Neural progenitor cell (in vitro differentiated cells): ENCODE measurements at regions not wholly inside any gene's neighbourhood (a gene's known extent, or its start where the extent isn't known, plus 50 kb on each side); places are given as distances from the start of the nearest gene placed in this dataset.
"Not testable (repeated sequence)": the region's sequence is repeated elsewhere in the genome, so short reads cannot be mapped to it uniquely, and the experiment has no call there.

Experiments
- DNase-seq: peaks from one replicate; pipeline ENCODE4 v3.0.0-alpha.2; 2016; ENCODE audit warnings: low spot score
- H2AFZ ChIP-seq: fragments of 200-600 bp; sonication (generic); replicated peaks from 2 replicates; pipeline ENCODE4 v1.6.1; 2016; ENCODE audit warnings: antibody characterized with exemption
- H3F3A ChIP-seq: fragments of 200-600 bp; sonication (generic); 2 replicates; pipeline ENCODE4 v1.6.1; 2016; ENCODE audit warnings: antibody characterized with exemption, low read depth
- H3K27ac ChIP-seq: fragments of 200-600 bp; sonication (generic); 2 replicates; pipeline ENCODE4 v1.5.1; 2016; ENCODE audit warnings: mild to moderate bottlenecking
- H3K27me3 ChIP-seq: fragments of 200-600 bp; sonication (generic); 2 replicates; pipeline ENCODE4 v1.6.1; 2016; ENCODE audit warnings: mild to moderate bottlenecking, moderate library complexity
- H3K36me3 ChIP-seq: fragments of 200-600 bp; sonication (generic); 2 replicates; pipeline ENCODE4 v1.5.1; 2016
- H3K4me1 ChIP-seq: fragments of 200-600 bp; sonication (generic); 2 replicates; pipeline ENCODE4 v1.6.1; 2016; ENCODE audit warnings: mixed run types
- H3K4me2 ChIP-seq: fragments of 200-600 bp; sonication (generic); 2 replicates; pipeline ENCODE4 v1.6.1; 2016
- H3K4me3 ChIP-seq: fragments of 200-600 bp; sonication (generic); 2 replicates; pipeline ENCODE4 v1.5.1; 2016
- H3K79me2 ChIP-seq: fragments of 200-600 bp; sonication (generic); 2 replicates; pipeline ENCODE4 v1.6.1; 2016; ENCODE audit warnings: low read depth
- H3K9ac ChIP-seq: fragments of 200-600 bp; sonication (generic); 2 replicates; pipeline ENCODE4 v1.6.1; 2016
- H3K9me3 ChIP-seq: fragments of 200-600 bp; sonication (generic); 2 replicates; pipeline ENCODE4 v1.5.1; 2016; ENCODE audit warnings: low read depth
- H4K20me1 ChIP-seq: fragments of 200-600 bp; sonication (generic); 2 replicates; pipeline ENCODE4 v1.6.1; 2016; ENCODE audit warnings: low read depth
- H3K27ac Mint-ChIP-seq: 3 replicates; pipeline ENCODE4 v1.8.0; 2021; ENCODE audit warnings: mixed read lengths
- H3K27me3 Mint-ChIP-seq: 2 replicates; pipeline ENCODE4 v1.8.0; 2022; ENCODE audit warnings: low read depth, mild to moderate bottlenecking, inconsistent platforms, moderate library complexity, mixed read lengths; ENCODE audit not compliant: insufficient read depth
- H3K36me3 Mint-ChIP-seq: 3 replicates; pipeline ENCODE4 v1.8.0; 2021; ENCODE audit warnings: mixed read lengths
- H3K4me1 Mint-ChIP-seq: 3 replicates; pipeline ENCODE4 v1.8.0; 2021; ENCODE audit warnings: mixed read lengths
- H3K4me3 Mint-ChIP-seq: 3 replicates; pipeline ENCODE4 v1.8.0; 2021; ENCODE audit warnings: mild to moderate bottlenecking, moderate library complexity, mixed read lengths
- H3K9me3 Mint-ChIP-seq: 3 replicates; pipeline ENCODE4 v1.8.0; 2020; ENCODE audit warnings: mixed read lengths
- EZH2 ChIP-seq: fragments of 200-600 bp; sonication (generic); IDR thresholded peaks from 2 replicates; pipeline ENCODE4 v1.6.1; 2017; ENCODE audit warnings: antibody characterized with exemption, mild to moderate bottlenecking, moderate library complexity
- EZH2phosphoT487 ChIP-seq: fragments of 200-600 bp; sonication (generic); IDR thresholded peaks from 2 replicates; pipeline ENCODE4 v1.6.1; 2017; ENCODE audit warnings: antibody characterized with exemption
- TF ChIP-seq, protein P1 (sequence below): fragments of 200-600 bp; sonication (generic); IDR thresholded peaks from 2 replicates; pipeline ENCODE4 v1.5.1; 2017; ENCODE audit warnings: antibody characterized with exemption, mild to moderate bottlenecking

DNA sequence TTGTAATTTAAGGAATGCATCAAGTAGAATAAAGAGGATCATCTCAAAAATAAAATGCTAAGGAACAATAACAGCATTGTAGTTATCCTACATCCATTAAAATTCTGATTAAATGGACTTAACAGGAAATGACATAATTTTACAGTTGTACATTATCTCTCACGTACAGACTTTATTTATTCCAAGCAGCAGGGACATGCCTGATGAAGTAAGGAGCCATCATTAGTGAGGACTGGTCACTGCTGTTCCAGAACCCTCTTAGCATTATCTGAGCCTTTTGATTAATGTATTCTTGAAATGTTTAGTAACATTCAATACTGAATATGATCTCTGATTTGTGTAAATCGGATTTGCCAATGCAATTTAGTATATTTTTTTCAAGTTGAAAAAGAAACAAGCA is 516.1 kb downstream of the DACH1 start:
- Mint-ChIP-seq H3K27ac (no peak overlapping the region), H3K36me3 (no peaks in the 10 kb centered on the region), H3K4me3 (no peak overlapping the region), H3K4me1 (no peaks in the 10 kb centered on the region), H3K9me3 (no peaks in the 10 kb centered on the region), H3K27me3 (no peaks in the 10 kb centered on the region)
- Histone ChIP-seq H2AFZ (no peak overlapping the region), H4K20me1 (no peaks in the 10 kb centered on the region), H3K4me1 (no peaks in the 10 kb centered on the region), H3K9ac (no peak overlapping the region), H3K9me3 (no peaks in the 10 kb centered on the region), H3K4me3 (no peak overlapping the region), H3K4me2 (no peak overlapping the region), H3F3A (no peaks in the 10 kb centered on the region), H3K36me3 (no peaks in the 10 kb centered on the region), H3K27ac (no peak overlapping the region), H3K27me3 (no peaks in the 10 kb centered on the region), H3K79me2 (no peaks in the 10 kb centered on the region)
- no peak for DNase-seq
- no peak for TF ChIP-seq EZH2phosphoT487
- TF ChIP-seq, protein P1, sequence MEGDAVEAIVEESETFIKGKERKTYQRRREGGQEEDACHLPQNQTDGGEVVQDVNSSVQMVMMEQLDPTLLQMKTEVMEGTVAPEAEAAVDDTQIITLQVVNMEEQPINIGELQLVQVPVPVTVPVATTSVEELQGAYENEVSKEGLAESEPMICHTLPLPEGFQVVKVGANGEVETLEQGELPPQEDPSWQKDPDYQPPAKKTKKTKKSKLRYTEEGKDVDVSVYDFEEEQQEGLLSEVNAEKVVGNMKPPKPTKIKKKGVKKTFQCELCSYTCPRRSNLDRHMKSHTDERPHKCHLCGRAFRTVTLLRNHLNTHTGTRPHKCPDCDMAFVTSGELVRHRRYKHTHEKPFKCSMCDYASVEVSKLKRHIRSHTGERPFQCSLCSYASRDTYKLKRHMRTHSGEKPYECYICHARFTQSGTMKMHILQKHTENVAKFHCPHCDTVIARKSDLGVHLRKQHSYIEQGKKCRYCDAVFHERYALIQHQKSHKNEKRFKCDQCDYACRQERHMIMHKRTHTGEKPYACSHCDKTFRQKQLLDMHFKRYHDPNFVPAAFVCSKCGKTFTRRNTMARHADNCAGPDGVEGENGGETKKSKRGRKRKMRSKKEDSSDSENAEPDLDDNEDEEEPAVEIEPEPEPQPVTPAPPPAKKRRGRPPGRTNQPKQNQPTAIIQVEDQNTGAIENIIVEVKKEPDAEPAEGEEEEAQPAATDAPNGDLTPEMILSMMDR, result no peak
- TF ChIP-seq EZH2, result no peak

GRCh38 chr13:71345856-71346255 is 521.1 kb downstream of the DACH1 start:
- H3K27me3 ChIP-seq, H3K4me1 Mint-ChIP-seq, H3K27ac Mint-ChIP-seq, H3K9me3 Mint-ChIP-seq, H3F3A ChIP-seq, H3K9ac ChIP-seq, DNase-seq, H3K4me3 ChIP-seq, H3K4me3 Mint-ChIP-seq, H3K36me3 Mint-ChIP-seq, H4K20me1 ChIP-seq, H3K27ac ChIP-seq, H3K9me3 ChIP-seq, H3K4me1 ChIP-seq, H3K4me2 ChIP-seq, H3K27me3 Mint-ChIP-seq, H3K36me3 ChIP-seq, H3K79me2 ChIP-seq, H2AFZ ChIP-seq: not testable (repeated sequence)

DNA sequence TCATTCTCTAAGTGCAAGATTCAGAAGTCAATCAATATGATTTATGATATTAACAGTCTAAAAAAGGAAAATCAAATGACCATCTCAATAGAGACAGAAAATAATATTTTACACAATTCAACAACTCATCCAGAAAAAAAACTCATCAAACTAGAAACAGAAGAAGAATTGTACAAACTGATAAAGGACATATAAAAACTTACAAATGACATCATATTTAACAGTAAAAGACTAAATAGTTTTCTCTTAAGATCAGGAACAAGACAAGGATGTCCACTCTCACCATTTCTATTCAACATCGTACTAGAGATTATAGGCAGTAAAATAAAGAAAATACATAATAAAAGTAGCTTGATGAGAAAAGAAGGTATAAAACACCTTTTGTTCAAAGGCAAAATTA is 527.3 kb downstream of the DACH1 start:
- Histone ChIP-seq H2AFZ (no peak overlapping the region), H3K9ac (no peak overlapping the region), H3K27ac (no peak overlapping the region), H3K36me3 (no peaks in the 10 kb centered on the region), H3K27me3 (no peaks in the 10 kb centered on the region), H3K9me3 (no peaks in the 10 kb centered on the region), H3K4me3 (no peak overlapping the region), H4K20me1 (no peaks in the 10 kb centered on the region), H3K4me1 (no peaks in the 10 kb centered on the region), H3K79me2 (no peaks in the 10 kb centered on the region), H3K4me2 (no peak overlapping the region), H3F3A (no peaks in the 10 kb centered on the region)
- H3K27ac Mint-ChIP-seq, result no peak overlapping the region
- H3K4me1 Mint-ChIP-seq, result peaks cover 2% of the 10 kb centered on the region
- DNase-seq, result no peak
- H3K27me3 Mint-ChIP-seq, result no peaks in the 10 kb centered on the region
- no peaks in the 10 kb centered on the region for H3K36me3 Mint-ChIP-seq
- no peak overlapping the region for H3K4me3 Mint-ChIP-seq
- H3K9me3 Mint-ChIP-seq, result peaks cover 6% of the 10 kb centered on the region
- TF ChIP-seq EZH2phosphoT487, result no peak
- TF ChIP-seq, protein P1, result no peak
- no peak for TF ChIP-seq EZH2

DNA sequence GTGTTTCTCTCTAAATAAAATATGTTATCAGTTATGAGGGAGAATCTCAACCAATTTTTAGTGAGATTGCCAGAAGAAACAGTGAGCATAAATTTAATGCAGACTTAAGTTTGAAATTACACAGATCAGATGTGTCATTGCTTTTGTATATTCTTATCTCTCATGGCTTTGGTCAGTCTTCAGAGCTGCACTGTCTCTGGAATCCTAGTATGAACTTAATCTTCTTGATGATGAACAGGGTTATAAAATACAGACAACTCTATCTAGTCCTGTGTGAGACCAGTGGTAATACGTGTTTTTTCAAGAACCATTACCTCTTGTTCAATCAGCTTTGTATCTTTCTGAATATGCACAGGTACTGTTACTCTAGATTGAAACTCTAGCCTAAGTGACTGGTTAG is 528.0 kb downstream of the DACH1 start:
- Histone ChIP-seq H3F3A (no peaks in the 10 kb centered on the region), H3K4me2 (no peak overlapping the region), H3K27ac (no peak overlapping the region), H3K36me3 (no peaks in the 10 kb centered on the region), H3K27me3 (no peaks in the 10 kb centered on the region), H3K4me1 (no peaks in the 10 kb centered on the region), H3K4me3 (no peak overlapping the region), H4K20me1 (no peaks in the 10 kb centered on the region), H3K9me3 (no peaks in the 10 kb centered on the region), H3K79me2 (no peaks in the 10 kb centered on the region), H2AFZ (no peak overlapping the region), H3K9ac (no peak overlapping the region)
- no peak overlapping the region for H3K4me3 Mint-ChIP-seq
- no peaks in the 10 kb centered on the region for H3K27me3 Mint-ChIP-seq
- no peak for DNase-seq
- TF ChIP-seq EZH2, result no peak
- TF ChIP-seq, protein P1, result no peak
- no peaks in the 10 kb centered on the region for H3K36me3 Mint-ChIP-seq
- H3K27ac Mint-ChIP-seq, result no peak overlapping the region
- H3K9me3 Mint-ChIP-seq, result peaks cover 4% of the 10 kb centered on the region
- H3K4me1 Mint-ChIP-seq, result peaks cover 2% of the 10 kb centered on the region
